ENCODE measurements at regions not wholly inside any gene's neighbourhood (a gene's known extent, or its start where the extent isn't known, plus 50 kb on each side); places are given as distances from the start of the nearest gene placed in this dataset.

DNA sequence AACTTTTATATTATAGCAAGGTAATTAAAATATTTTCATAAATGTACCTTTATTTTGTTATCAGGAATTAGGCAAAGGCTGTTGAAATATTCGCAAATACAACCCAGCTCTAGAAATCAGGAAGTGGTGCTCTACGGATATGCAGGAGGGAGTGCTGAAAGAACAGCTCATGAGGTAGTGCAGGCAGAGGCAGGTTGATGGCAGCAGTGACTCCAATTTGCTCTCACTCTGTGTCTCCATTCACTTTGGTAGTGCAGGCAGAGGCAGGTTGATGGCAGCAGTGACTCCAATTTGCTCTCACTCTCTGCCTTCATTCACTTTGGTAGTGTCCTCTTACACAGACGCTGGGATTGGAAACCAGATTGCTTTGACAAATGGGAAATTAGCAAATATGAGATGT lies 277.9 kb downstream of the TRIML1 start:
- no peaks in the 10 kb centered on the region for H3K4me1 ChIP-seq
- H3K9me3 ChIP-seq: no peaks in the 10 kb centered on the region
- TF ChIP-seq, protein P1, sequence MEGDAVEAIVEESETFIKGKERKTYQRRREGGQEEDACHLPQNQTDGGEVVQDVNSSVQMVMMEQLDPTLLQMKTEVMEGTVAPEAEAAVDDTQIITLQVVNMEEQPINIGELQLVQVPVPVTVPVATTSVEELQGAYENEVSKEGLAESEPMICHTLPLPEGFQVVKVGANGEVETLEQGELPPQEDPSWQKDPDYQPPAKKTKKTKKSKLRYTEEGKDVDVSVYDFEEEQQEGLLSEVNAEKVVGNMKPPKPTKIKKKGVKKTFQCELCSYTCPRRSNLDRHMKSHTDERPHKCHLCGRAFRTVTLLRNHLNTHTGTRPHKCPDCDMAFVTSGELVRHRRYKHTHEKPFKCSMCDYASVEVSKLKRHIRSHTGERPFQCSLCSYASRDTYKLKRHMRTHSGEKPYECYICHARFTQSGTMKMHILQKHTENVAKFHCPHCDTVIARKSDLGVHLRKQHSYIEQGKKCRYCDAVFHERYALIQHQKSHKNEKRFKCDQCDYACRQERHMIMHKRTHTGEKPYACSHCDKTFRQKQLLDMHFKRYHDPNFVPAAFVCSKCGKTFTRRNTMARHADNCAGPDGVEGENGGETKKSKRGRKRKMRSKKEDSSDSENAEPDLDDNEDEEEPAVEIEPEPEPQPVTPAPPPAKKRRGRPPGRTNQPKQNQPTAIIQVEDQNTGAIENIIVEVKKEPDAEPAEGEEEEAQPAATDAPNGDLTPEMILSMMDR (IDR thresholded peaks at IDR 0.05): no peak
- TF ChIP-seq POLR2A (IDR thresholded peaks at IDR 0.05): no peak
- TF ChIP-seq POLR2AphosphoS5 (IDR thresholded peaks at IDR 0.05; ENCODE audit: insufficient read depth in 1 of 2, low read depth in 1 of 2): no peak
- DNase-seq (ENCODE audit: extremely low spot score in 2 of 2): no peak
- intact Hi-C loops (cut with DNase I): no loop called here
- H3K4me3 ChIP-seq: no peak overlapping the region
- no peaks in the 10 kb centered on the region for H3K27me3 ChIP-seq
- H3K36me3 ChIP-seq: no peaks in the 10 kb centered on the region
- no peak overlapping the region for H3K27ac ChIP-seq

DNA sequence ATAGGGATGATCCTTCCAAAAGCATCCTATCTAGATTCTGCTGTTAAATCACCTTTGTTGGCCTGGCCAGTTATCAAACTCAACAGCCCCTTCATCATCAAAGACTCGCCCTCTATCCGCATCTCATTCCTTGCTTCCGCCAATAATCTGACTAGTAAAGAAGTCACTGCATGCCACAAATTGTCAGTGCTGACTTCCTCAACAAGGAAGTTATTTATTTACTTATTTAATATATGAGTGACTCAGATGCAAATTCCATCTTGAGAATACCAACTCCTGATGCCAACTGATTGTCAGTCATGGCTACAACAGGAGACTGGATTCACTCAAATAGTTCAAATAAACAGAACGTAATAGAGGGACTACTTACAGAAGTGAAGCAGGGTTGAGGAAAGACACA lies 283.8 kb downstream of the TRIML1 start:
- no peak for DNase-seq (ENCODE audit: extremely low spot score in 2 of 2)
- TF ChIP-seq POLR2A (IDR thresholded peaks at IDR 0.05): no peak
- TF ChIP-seq, protein P1 (IDR thresholded peaks at IDR 0.05): no peak
- no peak for TF ChIP-seq POLR2AphosphoS5 (IDR thresholded peaks at IDR 0.05; ENCODE audit: insufficient read depth in 1 of 2, low read depth in 1 of 2)
- no peak overlapping the region for H3K27ac ChIP-seq
- no peaks in the 10 kb centered on the region for H3K4me1 ChIP-seq
- no peak overlapping the region for H3K4me3 ChIP-seq
- H3K36me3 ChIP-seq: no peaks in the 10 kb centered on the region
- intact Hi-C loops (cut with DNase I): no loop called here
- H3K27me3 ChIP-seq: no peaks in the 10 kb centered on the region
- H3K9me3 ChIP-seq: no peaks in the 10 kb centered on the region

DNA sequence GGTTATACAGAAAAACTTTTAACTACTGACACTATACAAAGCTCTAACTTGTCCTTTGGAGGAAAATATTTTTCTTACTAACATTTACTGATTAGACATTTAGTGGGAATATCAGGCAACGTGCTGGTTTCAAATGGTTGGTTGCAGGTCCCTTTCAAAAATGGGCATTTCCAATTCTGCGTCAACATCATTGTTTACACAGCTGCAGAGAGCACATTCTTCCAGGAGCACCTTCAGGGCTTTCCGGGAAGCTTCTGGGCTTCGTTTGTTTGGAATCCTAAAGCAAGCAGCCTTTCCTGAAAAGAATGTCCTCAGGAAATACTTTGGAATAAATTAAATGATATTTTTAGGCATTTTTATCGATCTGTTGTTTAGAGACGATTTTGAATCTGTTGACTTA lies 289.7 kb downstream of the TRIML1 start:
- TF ChIP-seq POLR2A (IDR thresholded peaks at IDR 0.05) (no peak), POLR2AphosphoS5 (IDR thresholded peaks at IDR 0.05; ENCODE audit: insufficient read depth in 1 of 2, low read depth in 1 of 2) (no peak)
- TF ChIP-seq, protein P1 (IDR thresholded peaks at IDR 0.05): no peak
- intact Hi-C loops (cut with DNase I): no loop called here
- Histone ChIP-seq H3K27me3 (no peaks in the 10 kb centered on the region), H3K36me3 (no peaks in the 10 kb centered on the region), H3K4me3 (no peak overlapping the region), H3K4me1 (no peaks in the 10 kb centered on the region), H3K27ac (no peak overlapping the region), H3K9me3 (no peaks in the 10 kb centered on the region)
- DNase-seq (ENCODE audit: extremely low spot score in 2 of 2): no peak

DNA sequence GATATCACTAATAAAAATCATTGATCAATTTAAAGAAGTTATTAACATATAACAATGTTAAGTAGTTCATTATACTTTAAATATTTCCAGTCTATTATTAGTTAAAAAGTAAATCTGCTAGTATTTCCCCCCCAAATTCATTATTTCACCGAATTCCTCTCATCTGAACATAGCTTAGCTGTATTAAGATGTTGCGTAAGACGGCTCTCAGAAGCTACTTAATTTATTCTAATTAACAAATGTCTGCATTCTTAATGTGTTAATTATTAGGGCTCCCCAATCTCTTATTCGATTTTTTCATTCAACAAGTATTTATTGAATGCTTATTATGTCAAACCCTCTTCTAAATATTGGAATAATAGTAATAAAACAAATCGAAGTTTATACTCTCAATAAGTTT lies 290.7 kb downstream of the TRIML1 start:
- H3K4me3 ChIP-seq: no peak overlapping the region
- no peak for DNase-seq (ENCODE audit: extremely low spot score in 2 of 2)
- no peaks in the 10 kb centered on the region for H3K4me1 ChIP-seq
- H3K36me3 ChIP-seq: no peaks in the 10 kb centered on the region
- TF ChIP-seq POLR2AphosphoS5 (IDR thresholded peaks at IDR 0.05; ENCODE audit: insufficient read depth in 1 of 2, low read depth in 1 of 2): no peak
- TF ChIP-seq POLR2A (IDR thresholded peaks at IDR 0.05): no peak
- TF ChIP-seq, protein P1 (IDR thresholded peaks at IDR 0.05): no peak
- no peaks in the 10 kb centered on the region for H3K9me3 ChIP-seq
- H3K27me3 ChIP-seq: no peaks in the 10 kb centered on the region
- intact Hi-C loops (cut with DNase I): no loop called here
- H3K27ac ChIP-seq: no peak overlapping the region

DNA sequence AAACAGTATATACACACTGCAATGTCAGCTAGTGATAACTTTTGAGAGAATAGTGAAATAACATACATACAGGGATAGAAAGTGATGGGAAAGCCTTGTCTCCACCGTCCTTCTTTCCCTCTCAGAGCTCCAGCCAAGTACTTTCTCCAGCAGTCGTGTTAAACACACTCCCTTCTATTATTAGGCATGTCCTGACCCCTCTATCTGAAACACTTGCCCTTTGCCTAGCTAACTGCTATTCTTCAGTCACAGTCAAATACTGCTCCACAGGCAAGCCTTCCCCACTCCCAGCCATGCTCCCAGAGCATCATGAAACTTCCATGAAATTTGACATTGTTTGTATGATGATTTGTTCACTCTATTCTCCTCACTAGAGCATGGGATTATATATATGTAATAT lies 291.1 kb downstream of the TRIML1 start:
- no peak overlapping the region for H3K4me3 ChIP-seq
- intact Hi-C loops (cut with DNase I): no loop called here
- H3K36me3 ChIP-seq: no peaks in the 10 kb centered on the region
- no peaks in the 10 kb centered on the region for H3K4me1 ChIP-seq
- TF ChIP-seq POLR2A (IDR thresholded peaks at IDR 0.05) (no peak), POLR2AphosphoS5 (IDR thresholded peaks at IDR 0.05; ENCODE audit: insufficient read depth in 1 of 2, low read depth in 1 of 2) (no peak)
- TF ChIP-seq, protein P1 (IDR thresholded peaks at IDR 0.05): no peak
- no peak overlapping the region for H3K27ac ChIP-seq
- no peak for DNase-seq (ENCODE audit: extremely low spot score in 2 of 2)
- no peaks in the 10 kb centered on the region for H3K27me3 ChIP-seq
- no peaks in the 10 kb centered on the region for H3K9me3 ChIP-seq
